GM18951 (cell line): ENCODE measurements at regions not wholly inside any gene's neighbourhood (a gene's known extent, or its start where the extent isn't known, plus 50 kb on each side); places are given as distances from the start of the nearest gene placed in this dataset.

Experiments
- POLR2A ChIP-seq: IDR thresholded peaks from 4 replicates; pipeline ENCODE4 v1.6.1; 2011; ENCODE audit warnings: mild to moderate bottlenecking; ENCODE audit not compliant: insufficient read length, insufficient read depth; ENCODE audit errors: extremely low read depth
- in situ Hi-C: fragments of 300-500 bp; cut with MboI; formaldehyde crosslinking; loops from one replicate; pipeline ENCODE4 v1.12.0; 2022; ENCODE audit warnings: low sequenced_read_pairs, mixed read lengths, inconsistent platforms; ENCODE audit not compliant: unreplicated experiment

- no peak for TF ChIP-seq POLR2A
- in situ Hi-C loops = no loop called here
Measured at GRCh38 chrX:55169782-55170181, 50.4 kb upstream of the PAGE5 start.
